Fibroblast of lung (primary cell): ENCODE measurements at regions not wholly inside any gene's neighbourhood (a gene's known extent, or its start where the extent isn't known, plus 50 kb on each side); places are given as distances from the start of the nearest gene placed in this dataset.

ENCODE experiments used
- EZH2 ChIP-seq: IDR thresholded peaks from 2 replicates; pipeline ENCODE4 v1.5.1; 2012; ENCODE audit warnings: low read length, control low read depth, mild to moderate bottlenecking; ENCODE audit errors: missing control alignments
- TF ChIP-seq, protein P1 (sequence below), 2 donors: IDR thresholded peaks in 1 of 2; conservative IDR thresholded peaks in 1 of 2; 1 replicate in 1 of 2; 2 replicates in 1 of 2; pipeline ENCODE4 v1.5.1; 2011 to 2012; ENCODE audit warnings: low read length in 2 of 2, control low read depth in 1 of 2, inconsistent platforms in 1 of 2, low read depth in 1 of 2, mild to moderate bottlenecking in 1 of 2

GRCh38 chr13:79190932-79191331 is 215.1 kb downstream of the RBM26 start:
- TF ChIP-seq, protein P1, sequence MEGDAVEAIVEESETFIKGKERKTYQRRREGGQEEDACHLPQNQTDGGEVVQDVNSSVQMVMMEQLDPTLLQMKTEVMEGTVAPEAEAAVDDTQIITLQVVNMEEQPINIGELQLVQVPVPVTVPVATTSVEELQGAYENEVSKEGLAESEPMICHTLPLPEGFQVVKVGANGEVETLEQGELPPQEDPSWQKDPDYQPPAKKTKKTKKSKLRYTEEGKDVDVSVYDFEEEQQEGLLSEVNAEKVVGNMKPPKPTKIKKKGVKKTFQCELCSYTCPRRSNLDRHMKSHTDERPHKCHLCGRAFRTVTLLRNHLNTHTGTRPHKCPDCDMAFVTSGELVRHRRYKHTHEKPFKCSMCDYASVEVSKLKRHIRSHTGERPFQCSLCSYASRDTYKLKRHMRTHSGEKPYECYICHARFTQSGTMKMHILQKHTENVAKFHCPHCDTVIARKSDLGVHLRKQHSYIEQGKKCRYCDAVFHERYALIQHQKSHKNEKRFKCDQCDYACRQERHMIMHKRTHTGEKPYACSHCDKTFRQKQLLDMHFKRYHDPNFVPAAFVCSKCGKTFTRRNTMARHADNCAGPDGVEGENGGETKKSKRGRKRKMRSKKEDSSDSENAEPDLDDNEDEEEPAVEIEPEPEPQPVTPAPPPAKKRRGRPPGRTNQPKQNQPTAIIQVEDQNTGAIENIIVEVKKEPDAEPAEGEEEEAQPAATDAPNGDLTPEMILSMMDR (conservative IDR thresholded peaks at IDR 0.05 in 1 of 2, IDR thresholded peaks at IDR 0.05 in 1 of 2; ENCODE audit: low read depth in 1 of 2, low read length in 2 of 2) = no peak
- TF ChIP-seq EZH2 = no peak
